ENCODE measurements at regions not wholly inside any gene's neighbourhood (a gene's known extent, or its start where the extent isn't known, plus 50 kb on each side); places are given as distances from the start of the nearest gene placed in this dataset.
"Not testable (repeated sequence)": the region's sequence is repeated elsewhere in the genome, so short reads cannot be mapped to it uniquely, and the experiment has no call there.

- TF ChIP-seq FOXK2 (IDR thresholded peaks at IDR 0.05); FOXM1 (IDR thresholded peaks at IDR 0.05; ENCODE audit: borderline replicate concordance); CTBP1 (IDR thresholded peaks at IDR 0.05; ENCODE audit: borderline replicate concordance): not testable (repeated sequence)
Measured at GRCh38 chr9:626114-626513, 215.4 kb upstream of the DMRT1 start.

All from HEK293T (cell line).